Endothelial cell of umbilical vein (primary cell): ENCODE measurements at regions not wholly inside any gene's neighbourhood (a gene's known extent, or its start where the extent isn't known, plus 50 kb on each side); places are given as distances from the start of the nearest gene placed in this dataset.

Experiments used
- BruUV-seq: library from RNA; stranded (reverse); fragments of 400-500 nt; replicated peaks from 2 replicates; lab custom pipeline; 2021; lab: Mats Ljungman, UMichigan
- CTCF ChIA-PET: fragments of 300-600, 350-600 bp; sonication (Branson Sonifier 250); formaldehyde crosslinking; loops from one replicate; lab custom pipeline; 2021; ENCODE audit warnings: antibody characterized with exemption, inconsistent platforms; lab: Charles Lee
- POLR2A ChIA-PET: fragments of 300-600, 350-600 bp; sonication (Branson Sonifier 250); formaldehyde crosslinking; loops from one replicate; lab custom pipeline; 2021; ENCODE audit warnings: antibody characterized with exemption, inconsistent platforms; lab: Charles Lee
- DNase-seq: peaks from one replicate; pipeline ENCODE4 v3.0.0-alpha.2; 2011; ENCODE audit warnings: low read depth, low spot score
- FAIRE-seq: peaks from 2 replicates; lab custom pipeline; 2011; peaks lifted over from hg19 to GRCh38; lab: Jason Lieb, UNC
- H2AFZ ChIP-seq: 2 replicates; pipeline ENCODE4 v1.6.0; 2012; ENCODE audit warnings: low read depth, low read length, control low read depth, inconsistent platforms
- H3K27ac ChIP-seq: 2 replicates; pipeline ENCODE4 v1.5.1; 2011; ENCODE audit warnings: low read depth, mild to moderate bottlenecking, control low read depth, low read length, moderate library complexity; ENCODE audit not compliant: insufficient read depth
- H3K27me3 ChIP-seq, 2 experiments: 2 replicates each; pipeline versions ENCODE4 v1.6.0 to v1.6.1; 2011; ENCODE audit warnings: low read length in 2 of 2, mixed read lengths in 1 of 2; ENCODE audit not compliant: control insufficient read depth in 2 of 2, insufficient read depth in 2 of 2
- H3K36me3 ChIP-seq, 2 experiments: 2 replicates in 1 of 2; 3 replicates in 1 of 2; pipeline ENCODE4 v1.5.1; 2011; ENCODE audit warnings: low read length in 2 of 2, mild to moderate bottlenecking in 1 of 2, moderate library complexity in 1 of 2; ENCODE audit not compliant: control insufficient read depth in 2 of 2, insufficient read depth in 2 of 2; ENCODE audit errors: extremely low read depth in 1 of 2
- H3K4me1 ChIP-seq: 3 replicates; pipeline ENCODE4 v1.5.1; 2011; ENCODE audit warnings: mild to moderate bottlenecking, low read length; ENCODE audit not compliant: control insufficient read depth, insufficient read depth; ENCODE audit errors: extremely low read depth
- H3K4me2 ChIP-seq: 2 replicates; pipeline ENCODE4 v1.6.1; 2011; ENCODE audit warnings: low read length, control low read depth, mixed read lengths; ENCODE audit not compliant: insufficient read depth
- H3K4me3 ChIP-seq, 3 experiments: fragments of 200-600 bp in 1 of 3; sonication (generic), shearing (Covaris generic) in 1 of 3; replicated peaks in 1 of 3; 2 replicates each; pipeline ENCODE4 v1.5.1; 2011 to 2016; ENCODE audit warnings: control low read depth in 3 of 3, low read length in 3 of 3, mild to moderate bottlenecking in 2 of 3, inconsistent platforms in 1 of 3, low read depth in 1 of 3, moderate library complexity in 1 of 3; ENCODE audit not compliant: insufficient read depth in 1 of 3
- H3K79me2 ChIP-seq: 2 replicates; pipeline ENCODE4 v1.6.0; 2012; ENCODE audit warnings: low read length, inconsistent platforms; ENCODE audit not compliant: control insufficient read depth, insufficient read depth
- H3K9ac ChIP-seq: replicated peaks from 2 replicates; pipeline ENCODE3; 2011; ENCODE audit warnings: low read length, control low read depth; ENCODE audit not compliant: insufficient read depth; ENCODE audit errors: extremely low read depth
- H3K9me1 ChIP-seq: replicated peaks from 3 replicates; pipeline ENCODE4 v1.6.0; 2011; ENCODE audit warnings: mild to moderate bottlenecking, low read length; ENCODE audit not compliant: control insufficient read depth, insufficient read depth; ENCODE audit errors: extremely low read depth
- H3K9me3 ChIP-seq: replicated peaks from 2 replicates; pipeline ENCODE4 v1.5.1; 2012; ENCODE audit warnings: low read length, inconsistent platforms; ENCODE audit not compliant: control insufficient read depth, insufficient read depth
- H4K20me1 ChIP-seq: replicated peaks from 2 replicates; pipeline ENCODE3; 2011; ENCODE audit warnings: mild to moderate bottlenecking, low read length; ENCODE audit not compliant: control insufficient read depth, insufficient read depth; ENCODE audit errors: extremely low read depth
- CTCF ChIP-seq, 2 donors: IDR thresholded peaks; 1 replicate in 1 of 2; 2 replicates in 1 of 2; pipeline ENCODE4 v1.5.1; 2011; ENCODE audit warnings: low read length in 2 of 2, mild to moderate bottlenecking in 2 of 2, moderate library complexity in 2 of 2, control low read depth in 1 of 2, inconsistent platforms in 1 of 2, low read depth in 1 of 2; ENCODE audit not compliant: insufficient read depth in 1 of 2; ENCODE audit errors: extremely low read depth in 1 of 2
- EZH2 ChIP-seq: IDR thresholded peaks from 2 replicates; pipeline ENCODE4 v1.6.1; 2012; ENCODE audit warnings: borderline replicate concordance, low read depth, mild to moderate bottlenecking, moderate library complexity, low read length, inconsistent platforms; ENCODE audit not compliant: severe bottlenecking
- FOS ChIP-seq: IDR thresholded peaks from 2 replicates; pipeline ENCODE4 v1.6.1; 2011; ENCODE audit warnings: mild to moderate bottlenecking, low read length, moderate library complexity, borderline replicate concordance; ENCODE audit not compliant: insufficient read depth
- GATA2 ChIP-seq: IDR thresholded peaks from 2 replicates; pipeline ENCODE4 v1.7.0; 2011; ENCODE audit warnings: low read depth, mild to moderate bottlenecking, moderate library complexity, mixed read lengths, low read length; ENCODE audit not compliant: insufficient read length, insufficient read depth
- JUN ChIP-seq: IDR thresholded peaks from 2 replicates; pipeline ENCODE4 v1.6.1; 2011; ENCODE audit warnings: borderline replicate concordance, low read depth; ENCODE audit not compliant: insufficient read length, insufficient read depth
- MAX ChIP-seq: IDR thresholded peaks from 2 replicates; pipeline ENCODE4 v1.6.1; 2011; ENCODE audit not compliant: insufficient read depth, insufficient read length
- MYC ChIP-seq: IDR thresholded peaks from one replicate; pipeline ENCODE4 v1.6.1; 2011; ENCODE audit warnings: mild to moderate bottlenecking, low read depth, low read length
- POLR2A ChIP-seq: IDR thresholded peaks from 2 replicates; pipeline ENCODE4 v1.6.1; 2012; ENCODE audit warnings: low read depth, mild to moderate bottlenecking, control low read depth, low read length
- POLR2AphosphoS5 ChIP-seq: IDR thresholded peaks from 2 replicates; pipeline ENCODE4 v1.6.1; 2012; ENCODE audit warnings: low read depth, mild to moderate bottlenecking, control low read depth, low read length, moderate library complexity; ENCODE audit not compliant: insufficient read depth
- dilution Hi-C: fragments of 300-500 bp; cut with MboI; formaldehyde crosslinking; loops from one replicate; pipeline ENCODE4 v1.15.0; 2019; ENCODE audit warnings: low sequenced_read_pairs; ENCODE audit not compliant: extremely low pct_ligation_motif_present
- intact Hi-C: fragments of 100-400 bp; cut with micrococcal nuclease; formaldehyde crosslinking; loops from one replicate; pipeline ENCODE4 v1.10.0; 2022

GRCh38 chr5:145246379-145246778 is 588.8 kb downstream of the PRELID2 start:
- peaks cover 28% of the 10 kb centered on the region for H3K4me1 ChIP-seq
- no peak for TF ChIP-seq POLR2AphosphoS5
- no peak for TF ChIP-seq POLR2A
- TF ChIP-seq CTCF (IDR thresholded peaks at IDR 0.05; ENCODE audit: extremely low read depth in 1 of 2, insufficient read depth in 1 of 2, low read depth in 1 of 2, low read length in 2 of 2): no peak
- no peak for TF ChIP-seq GATA2
- TF ChIP-seq EZH2: no peak
- no peak for TF ChIP-seq JUN
- TF ChIP-seq MAX: no peak
- TF ChIP-seq FOS: no peak
- no peak for TF ChIP-seq MYC
- dilution Hi-C loops: no loop called here
- CTCF ChIA-PET: no interaction called here
- H4K20me1 ChIP-seq: no peaks in the 10 kb centered on the region
- FAIRE-seq (peak; percentile 15), DNase-seq (no peak)
- no peak overlapping the region for H3K4me3 ChIP-seq
- no peaks in the 10 kb centered on the region for H3K36me3 ChIP-seq
- no TSS peak for BruUV-seq
- no peak overlapping the region for H3K9ac ChIP-seq
- no peak overlapping the region for H3K4me2 ChIP-seq
- no peaks in the 10 kb centered on the region for H3K79me2 ChIP-seq
- no peaks in the 10 kb centered on the region for H3K27me3 ChIP-seq
- H2AFZ ChIP-seq: peak overlapping the region; percentile 42
- POLR2A ChIA-PET: no interaction called here
- H3K9me1 ChIP-seq: no peaks in the 10 kb centered on the region
- peak overlapping the region; percentile 91 for H3K27ac ChIP-seq
- H3K9me3 ChIP-seq: no peaks in the 10 kb centered on the region
- intact Hi-C loops: no loop called here
